NCI-H2029 treated with DMSO at 0.1 percent for 48 hours (cell line): ENCODE measurements at regions not wholly inside any gene's neighbourhood (a gene's known extent, or its start where the extent isn't known, plus 50 kb on each side); places are given as distances from the start of the nearest gene placed in this dataset.

ENCODE experiments used
- DNase-seq: peaks from one replicate; lab custom pipeline; 2025; lab: John Stamatoyannopoulos, UW

DNA sequence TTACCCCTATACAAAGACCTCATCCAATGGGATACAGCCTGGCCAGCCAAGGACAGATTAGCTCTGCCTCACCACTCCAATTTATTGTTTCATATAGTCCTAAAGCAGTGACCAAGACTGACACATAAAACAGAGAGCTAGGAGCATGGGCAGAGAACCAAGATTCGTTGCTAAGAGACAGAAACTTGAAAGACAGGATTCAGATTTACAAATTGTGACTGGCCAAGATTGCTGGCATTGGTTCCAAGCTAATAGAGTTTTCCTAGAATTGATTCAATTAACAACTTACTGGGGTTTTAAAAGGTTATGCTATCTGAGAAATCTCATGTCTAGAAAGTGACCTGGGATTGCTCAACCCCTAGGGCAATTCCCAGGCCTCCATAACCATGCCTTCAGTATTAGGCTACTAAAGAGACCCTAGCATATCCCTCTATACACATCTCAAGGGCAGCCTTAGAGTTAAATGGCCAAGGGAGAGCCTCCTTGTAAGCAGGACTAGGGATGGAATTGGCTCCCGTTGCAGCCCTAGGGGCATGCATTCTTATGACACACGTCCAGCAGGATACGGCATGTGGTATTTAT is 75.6 kb downstream of the ICOS start:
- DNase-seq, result no peak

DNA sequence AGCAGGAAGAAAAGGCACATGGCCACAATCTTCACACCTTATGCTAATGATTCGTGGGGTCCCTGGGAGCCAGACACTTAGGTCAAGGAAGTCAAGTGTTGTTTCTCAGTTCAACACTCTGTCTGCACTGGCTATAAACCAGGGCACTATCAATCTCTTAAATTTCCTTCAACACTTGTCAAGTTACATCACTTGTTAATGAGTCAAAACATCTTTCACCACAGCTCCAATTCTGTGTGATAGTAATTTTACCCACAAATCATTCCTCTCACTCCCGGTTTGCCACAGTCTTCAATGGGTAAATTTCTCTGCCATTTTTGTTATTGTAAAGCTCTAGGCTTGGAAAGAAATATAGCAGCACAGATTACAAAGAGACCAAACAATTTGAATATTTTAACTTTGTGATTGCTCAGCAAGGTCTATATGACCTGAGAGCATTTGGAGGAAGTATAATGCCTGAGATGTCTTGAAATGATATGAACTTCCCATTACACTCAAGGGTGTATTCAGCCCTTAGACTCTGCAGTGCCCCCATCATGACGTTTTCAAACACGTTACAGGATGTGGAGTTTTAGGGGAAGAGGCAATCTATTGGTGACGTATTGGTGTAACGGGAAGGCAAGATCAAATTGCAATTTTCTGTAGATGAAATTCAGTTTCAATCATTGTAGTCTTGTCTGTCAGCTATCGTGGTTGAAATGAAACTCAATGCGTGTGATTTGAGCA is 78.7 kb downstream of the ICOS start:
- DNase-seq, result no peak

DNA sequence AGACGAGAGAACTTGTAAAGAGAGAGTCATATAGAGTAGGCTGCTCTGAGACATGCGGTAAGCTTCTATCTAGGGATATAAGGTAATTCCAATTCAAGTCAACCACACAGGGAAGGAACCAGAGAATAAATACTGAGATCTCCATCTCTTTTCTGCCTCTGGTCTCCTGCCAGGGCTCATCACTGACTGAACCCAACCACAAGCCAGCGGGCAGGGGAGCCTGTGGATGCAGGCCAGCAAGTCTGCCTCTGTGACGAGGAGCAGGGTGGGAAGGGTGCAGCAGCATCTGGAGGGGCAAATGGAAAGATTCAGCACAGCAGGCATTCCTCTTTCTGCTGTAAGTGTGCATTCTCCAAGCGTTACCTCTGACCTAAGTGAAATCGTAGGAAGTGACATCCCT is 82.2 kb downstream of the ICOS start:
- DNase-seq, result no peak

DNA sequence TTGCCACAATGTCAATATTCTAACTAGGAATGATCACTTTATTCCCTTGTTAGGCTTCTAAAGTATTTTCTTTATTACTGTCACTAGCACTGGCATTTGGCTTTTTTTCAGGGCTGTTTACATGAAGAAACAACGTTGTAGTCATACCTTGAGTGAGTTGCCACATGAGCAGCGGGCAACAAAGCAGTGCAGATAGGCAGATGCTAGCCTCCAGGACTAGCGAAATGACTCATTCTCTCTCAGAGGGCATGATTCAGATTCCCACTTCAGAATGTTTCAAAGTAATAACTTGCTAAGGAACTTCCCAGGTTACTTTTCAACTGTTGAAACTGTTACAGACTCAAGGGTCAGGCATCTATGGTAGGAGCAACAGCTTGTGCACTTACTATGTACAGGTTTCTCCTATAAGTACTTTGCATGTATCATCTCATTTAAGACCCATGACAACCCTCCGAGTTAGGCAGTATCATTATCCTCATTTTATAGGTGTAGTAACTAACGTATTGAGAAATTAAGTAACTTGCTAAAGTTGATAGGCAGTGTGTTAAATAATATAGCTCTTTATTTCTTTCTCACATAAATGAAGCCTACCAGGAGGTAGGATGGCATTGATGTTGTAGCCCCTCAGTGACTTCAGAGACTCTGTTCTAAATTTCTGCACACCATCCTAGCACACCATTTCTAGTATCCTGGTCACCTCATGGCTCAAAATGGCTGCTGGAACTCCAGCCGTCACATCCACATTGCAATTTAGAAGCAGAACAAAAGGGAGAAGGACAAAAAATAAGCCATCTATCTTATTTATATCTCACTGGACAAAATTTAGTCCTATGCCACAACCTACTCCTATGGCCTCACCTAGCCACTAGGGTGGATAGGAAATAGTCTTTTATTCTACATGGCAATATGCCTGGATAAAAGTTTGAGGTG is 83.3 kb downstream of the ICOS start:
- DNase-seq, result no peak

GRCh38 chr2:204021290-204022081 is 84.9 kb downstream of the ICOS start:
- no peak for DNase-seq

DNA sequence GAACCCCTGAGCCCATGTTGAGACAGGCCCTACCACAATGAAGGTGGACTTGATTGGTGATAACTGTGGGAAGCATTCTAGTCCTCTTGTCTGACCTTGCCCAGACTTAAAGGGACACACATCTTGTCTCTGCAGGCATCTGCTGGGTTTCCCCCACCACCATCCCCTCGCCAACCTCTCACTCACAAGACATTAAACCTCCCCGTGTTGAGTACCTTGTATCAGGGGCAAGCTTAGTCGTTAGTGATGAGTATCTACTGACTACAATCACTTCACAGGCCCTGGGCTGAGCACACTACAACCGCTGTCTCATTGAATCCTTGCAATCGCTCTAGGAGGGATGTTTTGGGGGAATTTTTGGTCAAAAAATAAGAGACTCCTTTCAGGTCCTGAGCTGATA is 86.0 kb downstream of the ICOS start:
- no peak for DNase-seq

DNA sequence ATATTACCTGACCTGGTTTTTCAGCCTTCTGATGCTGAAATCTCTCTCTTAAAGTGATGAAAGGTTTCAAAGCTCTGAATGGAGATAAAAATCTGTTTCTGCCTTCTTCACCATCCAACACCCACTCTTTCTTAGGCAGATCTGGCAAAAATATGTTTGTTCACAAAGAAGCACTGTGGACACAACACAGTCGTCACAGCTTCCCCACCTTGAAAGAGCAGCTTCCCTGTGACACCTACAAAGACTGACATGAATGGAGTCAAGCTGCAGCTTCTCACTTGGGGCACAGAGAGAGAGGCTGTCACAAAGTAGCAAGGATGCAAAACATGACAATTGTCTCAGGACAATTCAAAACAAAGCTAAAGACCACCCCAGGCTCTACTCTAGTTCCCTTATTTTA is 86.5 kb downstream of the ICOS start:
- no peak for DNase-seq

- no peak for DNase-seq
Observed at GRCh38 chr2:204024503-204024902, 87.9 kb downstream of the ICOS start.

DNA sequence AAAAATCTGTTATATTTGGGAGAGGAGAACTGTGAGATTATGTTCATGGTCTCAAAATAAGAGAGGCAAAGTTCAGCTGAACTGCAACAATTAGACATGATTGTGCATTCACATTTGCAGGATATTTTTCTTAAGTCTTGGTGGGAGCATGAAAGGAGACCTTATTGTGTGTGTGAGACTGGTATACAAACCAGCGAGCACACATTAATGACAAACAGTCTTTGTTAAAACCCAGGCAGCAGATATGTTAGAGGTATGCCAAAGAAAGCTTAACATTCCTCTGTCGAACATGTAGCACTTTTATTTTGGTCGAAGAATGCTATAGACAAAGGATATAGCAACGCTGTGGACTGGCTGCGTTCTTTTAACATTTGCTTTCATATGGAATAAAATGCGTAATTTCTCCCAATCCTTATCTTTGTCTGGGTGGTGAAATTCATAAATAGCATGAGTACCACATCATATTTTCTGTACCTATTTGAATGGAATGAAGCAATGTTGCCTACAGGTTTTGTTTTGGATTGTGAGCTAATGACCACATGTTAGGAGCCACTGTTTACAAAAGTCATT is 88.4 kb downstream of the ICOS start:
- no peak for DNase-seq

- no peak for DNase-seq
Observed at GRCh38 chr2:204026294-204026693, 89.7 kb downstream of the ICOS start.

DNA sequence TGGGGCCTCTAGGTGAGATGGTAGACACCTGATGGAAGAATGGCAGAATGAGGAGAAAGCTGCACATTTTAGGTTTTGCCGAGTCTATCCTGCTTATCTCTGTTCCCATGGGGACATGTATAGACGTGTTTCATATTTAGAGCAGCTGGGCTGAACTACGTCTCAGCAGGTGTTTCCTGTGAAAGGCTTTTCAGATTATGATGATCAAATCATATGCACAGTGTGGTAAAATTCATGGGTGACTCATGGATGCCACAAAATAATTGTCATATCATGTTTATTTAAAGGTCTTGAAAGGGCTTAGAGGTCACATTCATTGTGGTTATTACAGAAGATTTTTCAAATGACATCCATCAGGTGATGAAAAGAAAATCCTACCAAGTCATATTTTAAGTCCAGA is 90.5 kb downstream of the ICOS start:
- no peak for DNase-seq

- DNase-seq, result no peak
Observed at GRCh38 chr2:204030322-204030721, 93.8 kb downstream of the ICOS start.

DNA sequence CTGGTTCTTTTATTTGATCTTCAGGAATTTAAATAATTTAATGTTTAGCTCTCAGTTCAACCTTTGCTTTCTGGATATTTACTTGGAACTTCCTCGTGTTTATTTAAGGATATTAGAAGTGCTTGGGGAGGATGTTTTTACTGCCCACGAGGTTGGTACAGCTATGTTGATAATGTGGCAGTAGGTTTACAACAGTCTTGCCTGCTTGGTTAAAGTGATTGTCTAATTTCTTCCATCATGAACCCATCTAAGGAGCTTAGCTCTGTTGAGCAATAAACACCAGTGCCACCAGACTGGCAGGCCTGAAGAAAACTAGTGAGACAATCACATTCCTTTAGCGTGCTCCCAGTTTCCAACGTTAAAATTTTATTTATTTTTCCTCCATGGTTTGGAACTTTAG is 94.5 kb downstream of the ICOS start:
- DNase-seq, result no peak

- no peak for DNase-seq
Observed at GRCh38 chr2:204032301-204032700, 95.7 kb downstream of the ICOS start.

- DNase-seq, result no peak
Observed at GRCh38 chr2:204033611-204034495, 97.3 kb downstream of the ICOS start.

DNA sequence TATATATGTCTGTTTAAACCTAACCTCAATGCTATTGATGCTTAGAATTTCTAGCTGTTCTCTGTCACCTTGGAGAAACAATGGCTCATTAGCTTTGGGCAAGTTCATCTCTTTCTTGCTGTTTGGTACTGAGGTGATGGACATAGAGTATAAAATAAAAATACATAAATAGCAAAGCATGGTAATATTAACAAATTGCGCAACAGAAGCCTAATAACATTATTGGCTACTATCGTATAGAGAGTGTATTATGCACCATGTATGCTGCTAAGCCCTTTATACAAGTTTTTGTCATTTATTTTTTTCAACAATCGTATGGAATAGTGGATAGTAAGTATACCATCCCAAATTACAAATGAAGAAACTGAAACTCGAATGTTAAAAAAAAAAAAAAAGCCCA is 100.1 kb downstream of the ICOS start:
- DNase-seq, result no peak

DNA sequence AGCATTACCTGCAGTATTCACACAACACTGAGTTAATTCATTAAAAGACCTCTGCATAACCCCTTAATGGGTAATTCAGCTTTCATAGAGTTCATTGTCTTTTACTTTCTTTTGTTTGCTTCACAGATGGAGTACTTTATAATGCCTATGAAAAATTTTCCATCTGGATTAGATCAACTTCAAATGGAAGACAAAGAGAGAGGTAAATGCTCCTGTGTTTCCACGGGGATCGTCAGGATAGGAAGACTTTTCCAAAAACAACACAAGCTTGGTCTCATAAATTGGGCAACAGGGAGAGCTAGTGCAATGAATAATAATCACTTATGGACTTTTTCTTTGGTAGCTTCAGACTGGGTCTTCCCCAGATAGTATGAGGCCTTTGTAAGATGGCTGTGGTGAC is 100.7 kb downstream of the ICOS start:
- no peak for DNase-seq

DNA sequence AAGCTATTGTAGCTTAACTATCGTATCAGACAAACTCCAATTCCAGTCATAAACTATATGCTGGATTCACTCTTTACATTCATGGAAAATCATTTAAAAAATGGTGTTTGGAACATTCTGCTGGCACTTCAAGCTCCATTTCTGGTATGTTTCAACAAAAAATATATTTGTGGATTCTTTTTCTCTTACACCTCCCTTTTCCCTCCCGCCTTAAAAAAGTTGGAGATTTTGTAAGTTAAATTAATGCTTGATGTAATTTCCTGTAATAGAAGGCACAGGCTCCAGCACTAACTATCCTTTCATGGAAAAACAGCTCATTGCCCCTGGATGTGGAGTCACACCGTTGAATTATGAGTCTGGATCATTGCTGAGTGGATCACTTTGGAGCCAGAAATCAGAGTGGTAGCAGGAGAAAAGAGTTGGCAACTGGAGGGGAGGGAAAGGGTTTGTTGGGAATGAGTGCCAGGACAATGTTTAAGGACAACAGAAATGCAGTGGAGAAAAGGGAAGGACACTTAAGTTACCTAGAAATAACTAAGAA is 102.8 kb downstream of the ICOS start:
- no peak for DNase-seq

DNA sequence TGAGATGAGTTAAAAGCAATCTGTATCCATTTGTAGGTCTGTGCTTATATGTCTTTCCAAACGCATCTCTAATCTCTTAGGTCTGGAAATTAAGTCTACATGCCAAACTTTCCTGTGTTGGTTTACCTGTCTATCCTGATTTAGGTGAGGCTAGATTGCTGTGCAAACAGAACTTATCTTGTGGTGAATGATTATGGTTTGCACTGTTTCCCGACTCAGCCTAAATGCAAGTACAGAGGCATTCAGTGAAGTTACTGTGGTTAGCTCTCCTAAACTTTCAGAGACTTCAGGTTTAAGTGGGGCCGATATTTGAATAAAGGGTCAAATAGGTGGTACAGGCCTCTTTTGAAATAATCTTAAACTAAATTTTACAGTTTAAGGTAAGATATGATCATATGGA is 103.5 kb downstream of the ICOS start:
- no peak for DNase-seq

DNA sequence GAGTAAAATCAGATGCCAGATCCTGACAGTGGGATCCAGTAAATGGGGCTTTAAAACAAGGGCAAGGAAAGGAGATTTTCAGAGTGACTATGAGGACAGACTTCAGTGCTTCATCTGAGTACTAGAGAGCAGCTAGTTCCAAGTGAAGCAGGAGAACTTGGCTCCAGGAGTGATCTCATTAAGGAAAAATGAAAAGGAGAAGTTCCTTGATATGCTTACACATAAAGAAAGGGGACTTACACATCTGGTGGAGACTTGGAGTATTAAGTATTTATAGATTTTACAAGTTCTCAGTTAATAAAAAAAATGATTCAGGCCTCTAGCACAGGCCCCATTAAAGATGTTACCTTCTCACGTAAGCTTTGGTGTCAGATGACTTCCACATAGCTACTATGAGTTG is 105.8 kb downstream of the ICOS start:
- DNase-seq, result no peak

GRCh38 chr2:204046145-204046544 is 109.6 kb downstream of the ICOS start:
- no peak for DNase-seq
